Omental fat pad (tissue), 3 donors: ENCODE measurements at regions not wholly inside any gene's neighbourhood (a gene's known extent, or its start where the extent isn't known, plus 50 kb on each side); places are given as distances from the start of the nearest gene placed in this dataset.

Experiments used
- ATAC-seq: fragments of 150-250 bp; one replicate; pipeline ENCODE4 v1.9.1; 2016; ENCODE audit warnings: mild to moderate bottlenecking, moderate library complexity; ENCODE audit not compliant: low FRiP score
- DNase-seq: peaks from one replicate; pipeline ENCODE4 v3.0.0-alpha.2; 2019; ENCODE audit warnings: low spot score
- TF ChIP-seq, protein P1 (sequence below), 3 donors: fragments of 450-650 bp; IDR thresholded peaks; one replicate each; pipeline ENCODE4 v1.5.1; 2016 to 2017; ENCODE audit warnings: antibody characterized with exemption in 3 of 3, mild to moderate bottlenecking in 3 of 3, moderate library complexity in 2 of 3

DNA sequence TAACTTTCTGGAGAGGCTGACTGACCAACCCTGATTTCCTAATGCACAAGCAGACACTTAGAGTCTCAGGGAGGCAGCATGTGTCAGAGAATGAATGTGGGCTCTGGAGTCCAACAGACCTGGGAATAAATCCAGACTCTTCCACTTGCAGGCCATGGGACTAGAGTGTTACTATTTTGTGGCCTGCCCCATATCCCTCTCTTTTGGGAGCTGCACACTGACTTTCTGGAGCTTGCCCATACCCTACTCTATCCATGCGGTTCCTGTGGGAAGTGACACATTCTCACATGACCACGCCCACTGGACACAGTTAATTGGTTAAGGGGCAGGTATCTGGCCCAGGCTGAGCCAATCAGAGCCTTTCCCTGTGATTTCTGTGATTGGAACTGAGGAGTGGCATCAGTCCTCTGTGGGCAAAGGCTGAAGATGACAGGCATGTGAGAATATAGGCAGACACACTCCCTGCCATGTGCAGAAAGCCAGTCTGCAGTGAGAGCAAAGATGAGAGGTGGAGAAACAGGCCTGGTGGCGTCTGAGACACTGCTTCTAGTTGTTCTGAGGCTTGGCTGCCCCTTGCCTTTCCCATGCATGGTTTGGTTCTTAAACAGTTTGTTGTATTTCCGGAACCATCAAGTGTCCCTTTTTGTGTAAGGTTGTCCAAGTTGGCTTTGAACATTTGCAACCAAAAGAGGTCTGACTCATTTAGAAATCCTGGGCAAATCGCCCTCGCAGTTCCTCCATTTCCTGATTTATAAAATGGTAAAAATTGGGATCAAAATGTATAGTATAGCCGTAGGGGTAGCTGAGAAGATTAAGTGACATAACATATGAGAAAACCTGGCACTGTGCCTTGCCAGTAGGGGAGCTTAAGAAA lies 125.6 kb downstream of the CDC5L start:
- ATAC-seq (peak; percentile 14), DNase-seq (no peak)
- TF ChIP-seq, protein P1, sequence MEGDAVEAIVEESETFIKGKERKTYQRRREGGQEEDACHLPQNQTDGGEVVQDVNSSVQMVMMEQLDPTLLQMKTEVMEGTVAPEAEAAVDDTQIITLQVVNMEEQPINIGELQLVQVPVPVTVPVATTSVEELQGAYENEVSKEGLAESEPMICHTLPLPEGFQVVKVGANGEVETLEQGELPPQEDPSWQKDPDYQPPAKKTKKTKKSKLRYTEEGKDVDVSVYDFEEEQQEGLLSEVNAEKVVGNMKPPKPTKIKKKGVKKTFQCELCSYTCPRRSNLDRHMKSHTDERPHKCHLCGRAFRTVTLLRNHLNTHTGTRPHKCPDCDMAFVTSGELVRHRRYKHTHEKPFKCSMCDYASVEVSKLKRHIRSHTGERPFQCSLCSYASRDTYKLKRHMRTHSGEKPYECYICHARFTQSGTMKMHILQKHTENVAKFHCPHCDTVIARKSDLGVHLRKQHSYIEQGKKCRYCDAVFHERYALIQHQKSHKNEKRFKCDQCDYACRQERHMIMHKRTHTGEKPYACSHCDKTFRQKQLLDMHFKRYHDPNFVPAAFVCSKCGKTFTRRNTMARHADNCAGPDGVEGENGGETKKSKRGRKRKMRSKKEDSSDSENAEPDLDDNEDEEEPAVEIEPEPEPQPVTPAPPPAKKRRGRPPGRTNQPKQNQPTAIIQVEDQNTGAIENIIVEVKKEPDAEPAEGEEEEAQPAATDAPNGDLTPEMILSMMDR (IDR thresholded peaks at IDR 0.05), result no peak

DNA sequence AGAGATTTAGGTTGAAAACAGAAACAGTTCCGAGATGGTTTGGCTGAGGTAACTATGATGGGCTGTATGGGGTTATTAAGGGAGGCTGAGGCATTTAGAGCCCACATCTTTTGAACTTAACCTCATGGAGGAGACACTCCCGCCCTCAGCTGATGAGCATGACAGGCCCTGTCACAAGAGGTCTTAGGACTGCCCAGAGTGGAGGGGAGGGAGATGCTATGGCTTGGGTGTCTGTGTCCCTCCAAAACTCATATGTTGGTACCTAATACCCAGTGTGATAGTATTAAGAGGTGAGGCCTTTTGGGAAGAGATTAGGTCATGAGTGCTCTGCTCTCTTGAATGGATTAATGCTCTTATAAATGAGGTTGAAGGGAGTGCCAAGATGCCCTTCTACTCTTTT lies 126.6 kb downstream of the CDC5L start:
- DNase-seq (no peak), ATAC-seq (no peak)
- TF ChIP-seq, protein P1 (IDR thresholded peaks at IDR 0.05), result no peak

DNA sequence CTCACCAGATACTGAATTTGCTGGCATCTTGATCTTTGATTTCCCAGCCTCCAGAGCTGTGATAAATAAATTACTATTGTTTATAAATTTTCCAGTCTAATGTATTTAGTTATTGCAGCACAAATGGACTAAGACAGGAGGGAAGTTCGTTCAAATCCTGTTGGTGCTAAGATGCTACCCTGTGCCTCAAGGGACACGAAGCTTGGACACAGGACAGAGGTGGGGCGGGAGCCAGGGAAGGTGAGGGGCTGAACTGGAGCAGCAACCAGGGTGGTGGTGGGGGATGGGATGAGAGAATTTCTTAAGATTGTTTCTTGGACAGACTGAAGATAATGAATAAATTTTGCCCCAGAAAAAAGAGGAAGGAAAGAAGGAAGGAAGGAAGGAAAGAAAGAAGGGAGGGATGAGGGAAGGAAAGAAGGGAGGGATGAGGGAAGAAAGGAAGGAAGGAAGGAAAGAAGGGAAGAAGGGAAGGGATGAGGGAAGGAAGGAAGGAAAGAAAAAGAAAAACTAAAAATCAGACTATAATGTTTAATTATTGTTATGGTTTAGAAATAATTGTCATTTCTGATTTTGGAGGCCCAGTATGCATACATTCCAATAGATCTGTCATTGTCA lies 127.2 kb downstream of the CDC5L start:
- TF ChIP-seq, protein P1 (IDR thresholded peaks at IDR 0.05), result no peak
- DNase-seq, result no peak
- ATAC-seq, result no peak

DNA sequence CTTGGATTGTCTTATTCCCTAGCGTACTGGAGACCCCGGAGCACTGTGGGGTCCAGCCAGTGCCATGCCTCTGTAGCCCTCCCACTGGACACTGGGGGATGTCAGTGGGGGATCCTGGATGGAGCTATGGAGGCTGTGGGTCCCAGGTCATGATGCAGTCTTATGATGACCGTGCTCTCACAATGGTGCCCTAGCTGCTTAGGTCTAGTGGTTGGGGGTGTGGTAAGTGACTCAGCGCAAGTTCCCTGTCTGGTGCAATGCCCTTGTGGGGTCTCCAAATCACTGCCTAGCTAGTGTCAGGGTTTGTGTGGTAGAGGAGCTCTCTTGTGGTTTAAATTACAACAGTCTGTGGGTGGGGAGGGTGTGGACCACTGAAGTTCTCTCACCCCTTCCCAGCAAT lies 135.4 kb downstream of the CDC5L start:
- ATAC-seq, result no peak
- no peak for DNase-seq
- TF ChIP-seq, protein P1 (IDR thresholded peaks at IDR 0.05), result no peak

DNA sequence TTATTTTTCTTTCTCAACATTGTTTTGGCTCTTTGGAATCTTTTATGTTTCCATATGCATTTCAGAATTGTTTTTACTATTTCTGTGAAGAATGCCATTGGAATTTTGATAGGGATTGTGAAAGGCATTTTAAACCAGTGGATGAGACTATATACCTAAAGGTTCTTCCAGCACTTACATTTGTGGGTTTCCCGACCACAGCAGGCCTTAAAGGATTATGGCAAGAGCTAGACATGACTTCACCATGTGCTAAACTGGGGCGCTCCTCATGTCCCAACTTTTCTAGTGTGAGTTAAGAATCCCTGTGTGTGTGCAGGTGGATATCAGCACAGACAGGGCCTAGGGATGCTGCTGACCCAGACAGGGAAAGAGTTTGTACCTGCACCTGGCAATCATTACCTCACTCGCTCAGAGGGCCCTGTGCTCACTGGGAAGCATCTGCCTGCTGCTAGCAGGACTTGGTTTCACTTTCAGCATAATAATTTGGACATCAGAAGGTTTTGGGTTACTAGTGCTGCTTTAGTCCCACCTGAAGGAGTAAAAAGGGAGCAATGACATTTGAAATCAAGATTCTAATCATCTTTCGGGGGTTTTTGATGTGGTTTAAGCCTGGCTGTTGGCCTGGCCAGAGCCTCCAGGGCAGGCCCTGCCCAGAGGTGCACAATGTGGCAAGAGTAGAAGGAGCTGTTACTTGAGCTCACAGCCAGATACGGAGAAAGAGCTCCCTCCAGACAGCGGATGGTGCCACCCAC lies 137.1 kb downstream of the CDC5L start:
- no peak for DNase-seq
- TF ChIP-seq, protein P1 (IDR thresholded peaks at IDR 0.05), result no peak
- no peak for ATAC-seq

DNA sequence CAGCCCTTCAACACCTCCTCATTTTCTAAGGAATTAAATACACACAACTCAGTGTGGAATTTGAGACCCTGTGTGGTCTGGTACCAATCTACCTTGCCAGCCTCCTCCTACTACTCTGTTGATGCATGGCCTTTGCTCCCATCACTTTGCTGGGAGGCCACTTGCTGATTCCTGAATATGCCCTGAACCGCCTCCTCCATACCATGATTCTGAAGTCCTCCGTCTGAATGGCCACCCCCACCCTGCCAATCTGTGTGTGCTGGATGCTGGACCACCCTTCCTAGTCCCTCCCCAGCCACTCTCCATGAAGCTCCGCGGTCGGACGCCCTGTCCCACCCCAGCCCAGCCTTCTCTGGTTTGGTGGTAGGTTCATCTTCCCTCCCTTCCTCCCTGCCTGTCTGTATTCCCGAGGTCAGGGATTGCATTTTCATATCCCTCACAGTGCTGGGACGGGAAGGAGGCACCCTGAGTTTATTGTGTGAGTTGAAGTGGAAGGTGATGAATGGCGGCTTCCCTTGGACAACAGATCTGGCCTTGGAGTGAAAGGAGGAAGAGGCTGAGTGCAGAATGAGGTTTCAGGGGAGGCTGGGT lies 138.3 kb downstream of the CDC5L start:
- TF ChIP-seq, protein P1 (IDR thresholded peaks at IDR 0.05), result no peak
- DNase-seq (no peak), ATAC-seq (no peak)
